Stomach (tissue), 8 donors: ENCODE measurements at regions not wholly inside any gene's neighbourhood (a gene's known extent, or its start where the extent isn't known, plus 50 kb on each side); places are given as distances from the start of the nearest gene placed in this dataset.

Source experiments
- DNase-seq, 2 donors: peaks; one replicate each; pipeline versions ENCODE4 v3.0.0 to v3.0.0-alpha.2; 2013 to 2019
- H3K27ac ChIP-seq, 5 donors: fragments of 200-600 bp in 4 of 5; sonication (generic) in 4 of 5; one replicate each; pipeline ENCODE4 v1.5.1; 2013 to 2019; ENCODE audit warnings: mild to moderate bottlenecking in 1 of 5, moderate library complexity in 1 of 5
- H3K27me3 ChIP-seq, 3 donors: fragments of 200-600 bp; sonication (generic); one replicate each; pipeline ENCODE4 v1.5.1; 2017 to 2019; ENCODE audit warnings: mixed run types in 1 of 3
- H3K36me3 ChIP-seq, 4 donors: fragments of 200-600 bp; sonication (generic); 1 replicate in 3 of 4; 2 replicates in 1 of 4; pipeline ENCODE4 v1.5.1; 2016 to 2019
- H3K4me1 ChIP-seq, 4 donors: fragments of 200-600 bp; sonication (generic); one replicate each; pipeline ENCODE4 v1.5.1; 2016 to 2019
- H3K4me3 ChIP-seq, 4 donors: fragments of 200-600 bp; sonication (generic) in 3 of 4; one replicate each; pipeline ENCODE4 v1.5.1; 2016 to 2019; ENCODE audit warnings: mild to moderate bottlenecking in 1 of 4
- H3K9me3 ChIP-seq, 4 donors: fragments of 200-600 bp; sonication (generic); one replicate each; pipeline ENCODE4 v1.5.1; 2016 to 2019
- EP300 ChIP-seq: sonication (generic); formaldehyde crosslinking; IDR thresholded peaks from one replicate; pipeline ENCODE4 v1.6.1; 2017; ENCODE audit warnings: antibody characterized with exemption
- POLR2A ChIP-seq, 4 donors: fragments of 450-650 bp; IDR thresholded peaks; one replicate each; pipeline ENCODE4 v1.6.1; 2016; ENCODE audit warnings: antibody characterized with exemption in 4 of 4, control low read depth in 2 of 4, mild to moderate bottlenecking in 1 of 4, moderate library complexity in 1 of 4
- POLR2AphosphoS5 ChIP-seq, 3 donors: sonication (generic); formaldehyde crosslinking; IDR thresholded peaks; one replicate each; pipeline ENCODE4 v1.6.1; 2016; ENCODE audit warnings: antibody characterized with exemption in 3 of 3
- WGBS, 5 donors: extraction: QIAGEN DNeasy Blood & Tissue Kit in 3 of 5; methylation state at CpG; one replicate each; pipeline versions ENCODE4 v1.1.5 to v1.1.7; 2013 to 2018; 5-methylcytosine and 5-hydroxymethylcytosine counted together
- intact Hi-C: fragments of 100-400 bp; cut with DNase I; formaldehyde crosslinking; loops from one replicate; pipeline ENCODE4 v1.15.1; 2023; ENCODE audit warnings: low total_unique reads
- TF ChIP-seq, protein P1 (sequence below), 7 experiments: fragments of 450-650 bp in 4 of 7; fragments of 200-600 bp in 3 of 7; sonication (generic) in 3 of 7; IDR thresholded peaks; one replicate each; pipeline ENCODE4 v1.5.1; 2016 to 2019; ENCODE audit warnings: antibody characterized with exemption in 7 of 7, control low read depth in 2 of 7, mild to moderate bottlenecking in 1 of 7
- donor health status: healthy with polysubstance abuse.
- donor health status: Bipolar disorder and iron deficiency.
- donor health status: healthy.

- intact Hi-C loops: no loop called here
Observed at GRCh38 chr7:46007194-46007593, 86.1 kb upstream of the IGFBP3 start.

DNA sequence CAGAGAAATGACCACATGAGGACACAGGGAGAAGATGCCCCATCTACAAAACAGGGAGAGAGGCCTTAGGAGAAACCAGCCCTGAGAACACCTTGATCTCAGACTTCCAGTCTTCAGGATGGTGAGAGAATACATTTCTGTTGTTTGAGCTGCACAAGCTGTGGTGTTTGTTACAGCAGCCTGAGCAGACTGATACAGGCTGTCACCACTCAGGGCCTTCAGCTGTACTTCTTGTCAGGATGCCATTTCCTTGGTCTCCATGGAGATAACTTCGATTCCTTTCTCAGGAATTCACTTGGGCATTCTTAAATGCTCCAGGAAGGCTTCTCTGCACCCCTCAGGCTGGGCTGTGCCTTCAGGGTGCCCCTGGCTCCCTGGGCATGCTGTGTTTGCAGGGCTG is 85.7 kb upstream of the IGFBP3 start:
- Histone ChIP-seq H3K9me3 (peaks cover 0 to 4% (median 0%) of the 10 kb centered on the region in 4 donors), H3K4me3 (no peak overlapping the region), H3K4me1 (no peaks in the 10 kb centered on the region), H3K27me3 (no peaks in the 10 kb centered on the region), H3K27ac (no peak overlapping the region), H3K36me3 (no peaks in the 10 kb centered on the region)
- 23 to 44% (median 43%) methylated on average over 1 of the region's 1 CpG for WGBS, 5 donors
- intact Hi-C loops: no loop called here
- TF ChIP-seq POLR2AphosphoS5 (IDR thresholded peaks at IDR 0.05) (no peak), EP300 (no peak), POLR2A (IDR thresholded peaks at IDR 0.05) (no peak)
- TF ChIP-seq, protein P1, sequence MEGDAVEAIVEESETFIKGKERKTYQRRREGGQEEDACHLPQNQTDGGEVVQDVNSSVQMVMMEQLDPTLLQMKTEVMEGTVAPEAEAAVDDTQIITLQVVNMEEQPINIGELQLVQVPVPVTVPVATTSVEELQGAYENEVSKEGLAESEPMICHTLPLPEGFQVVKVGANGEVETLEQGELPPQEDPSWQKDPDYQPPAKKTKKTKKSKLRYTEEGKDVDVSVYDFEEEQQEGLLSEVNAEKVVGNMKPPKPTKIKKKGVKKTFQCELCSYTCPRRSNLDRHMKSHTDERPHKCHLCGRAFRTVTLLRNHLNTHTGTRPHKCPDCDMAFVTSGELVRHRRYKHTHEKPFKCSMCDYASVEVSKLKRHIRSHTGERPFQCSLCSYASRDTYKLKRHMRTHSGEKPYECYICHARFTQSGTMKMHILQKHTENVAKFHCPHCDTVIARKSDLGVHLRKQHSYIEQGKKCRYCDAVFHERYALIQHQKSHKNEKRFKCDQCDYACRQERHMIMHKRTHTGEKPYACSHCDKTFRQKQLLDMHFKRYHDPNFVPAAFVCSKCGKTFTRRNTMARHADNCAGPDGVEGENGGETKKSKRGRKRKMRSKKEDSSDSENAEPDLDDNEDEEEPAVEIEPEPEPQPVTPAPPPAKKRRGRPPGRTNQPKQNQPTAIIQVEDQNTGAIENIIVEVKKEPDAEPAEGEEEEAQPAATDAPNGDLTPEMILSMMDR (IDR thresholded peaks at IDR 0.05): no peak
- no peak for DNase-seq

More at GRCh38 chr7:46007194-46007593, 86.1 kb upstream of the IGFBP3 start:
- Histone ChIP-seq H3K4me3 (no peak overlapping the region), H3K36me3 (no peaks in the 10 kb centered on the region), H3K4me1 (no peaks in the 10 kb centered on the region), H3K9me3 (peaks cover 0 to 4% (median 0%) of the 10 kb centered on the region in 4 donors), H3K27me3 (no peaks in the 10 kb centered on the region), H3K27ac (no peak overlapping the region)
- 69 to 81% (median 71%) methylated on average over 2 of the region's 2 CpGs for WGBS, 5 donors
- no peak for TF ChIP-seq POLR2AphosphoS5 (IDR thresholded peaks at IDR 0.05)
- TF ChIP-seq POLR2A (IDR thresholded peaks at IDR 0.05): no peak
- TF ChIP-seq EP300: no peak
- TF ChIP-seq, protein P1 (IDR thresholded peaks at IDR 0.05): no peak
- no peak for DNase-seq

DNA sequence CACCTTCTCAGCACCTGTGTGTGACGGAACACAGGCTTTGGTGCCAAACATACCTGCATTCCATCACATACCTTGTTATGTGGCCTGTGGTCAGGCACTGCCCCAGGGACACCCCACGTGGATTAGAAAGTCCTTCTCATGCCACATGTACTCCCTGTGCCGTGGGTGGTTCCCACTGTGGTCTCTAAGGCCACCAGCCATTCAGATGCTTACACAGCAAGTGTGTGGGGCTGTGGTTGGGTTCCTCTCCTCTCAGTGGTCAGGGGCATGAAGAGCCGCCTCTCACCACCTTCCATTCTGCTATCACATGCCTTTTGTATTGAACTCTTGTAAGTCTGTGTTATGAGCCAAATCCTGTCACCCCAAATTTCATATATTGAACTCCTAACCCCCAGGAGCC is 85.1 kb upstream of the IGFBP3 start:
- no peak for DNase-seq
- no peaks in the 10 kb centered on the region for H3K4me1 ChIP-seq
- WGBS, 5 donors: 68 to 84% (median 72%) methylated on average over 4 of the region's 4 CpGs
- intact Hi-C loops: no loop called here
- H3K36me3 ChIP-seq: no peaks in the 10 kb centered on the region
- TF ChIP-seq POLR2A (IDR thresholded peaks at IDR 0.05) (no peak), POLR2AphosphoS5 (IDR thresholded peaks at IDR 0.05) (no peak), EP300 (no peak)
- TF ChIP-seq, protein P1 (IDR thresholded peaks at IDR 0.05): no peak
- H3K4me3 ChIP-seq: no peak overlapping the region
- peaks cover 0 to 4% (median 0%) of the 10 kb centered on the region in 4 donors for H3K9me3 ChIP-seq
- no peak overlapping the region for H3K27ac ChIP-seq
- H3K27me3 ChIP-seq: no peaks in the 10 kb centered on the region

DNA sequence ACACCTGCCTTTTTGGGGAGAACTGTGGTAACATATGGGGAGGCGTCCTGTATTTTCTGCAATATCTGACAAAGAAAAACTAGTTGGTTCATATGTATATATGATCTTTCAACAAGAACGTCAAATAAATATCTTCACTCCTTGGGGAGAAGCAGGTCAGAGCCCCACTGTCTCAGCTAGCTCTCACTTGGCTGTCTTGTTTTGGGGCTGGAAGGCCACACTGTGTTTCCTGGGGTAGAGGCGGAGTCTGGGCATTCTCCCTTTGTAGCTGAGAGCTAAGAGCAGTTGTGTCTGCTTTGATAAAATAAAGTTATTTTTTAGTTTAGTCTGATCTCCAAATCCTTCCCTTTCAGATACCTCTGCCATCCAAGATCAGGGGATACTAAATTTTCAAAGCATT is 83.9 kb upstream of the IGFBP3 start:
- Histone ChIP-seq H3K4me3 (no peak overlapping the region), H3K4me1 (no peaks in the 10 kb centered on the region), H3K27me3 (no peaks in the 10 kb centered on the region), H3K27ac (no peak overlapping the region), H3K36me3 (no peaks in the 10 kb centered on the region), H3K9me3 (peaks cover 0 to 4% (median 0%) of the 10 kb centered on the region in 4 donors)
- no peak for DNase-seq
- intact Hi-C loops: no loop called here
- 85 to 93% (median 87%) methylated on average over 3 of the region's 3 CpGs for WGBS, 5 donors
- TF ChIP-seq, protein P1 (IDR thresholded peaks at IDR 0.05): no peak
- TF ChIP-seq POLR2A (IDR thresholded peaks at IDR 0.05): no peak
- no peak for TF ChIP-seq EP300
- TF ChIP-seq POLR2AphosphoS5 (IDR thresholded peaks at IDR 0.05): no peak
